ENCODE measurements at regions not wholly inside any gene's neighbourhood (a gene's known extent, or its start where the extent isn't known, plus 50 kb on each side); places are given as distances from the start of the nearest gene placed in this dataset.

DNA sequence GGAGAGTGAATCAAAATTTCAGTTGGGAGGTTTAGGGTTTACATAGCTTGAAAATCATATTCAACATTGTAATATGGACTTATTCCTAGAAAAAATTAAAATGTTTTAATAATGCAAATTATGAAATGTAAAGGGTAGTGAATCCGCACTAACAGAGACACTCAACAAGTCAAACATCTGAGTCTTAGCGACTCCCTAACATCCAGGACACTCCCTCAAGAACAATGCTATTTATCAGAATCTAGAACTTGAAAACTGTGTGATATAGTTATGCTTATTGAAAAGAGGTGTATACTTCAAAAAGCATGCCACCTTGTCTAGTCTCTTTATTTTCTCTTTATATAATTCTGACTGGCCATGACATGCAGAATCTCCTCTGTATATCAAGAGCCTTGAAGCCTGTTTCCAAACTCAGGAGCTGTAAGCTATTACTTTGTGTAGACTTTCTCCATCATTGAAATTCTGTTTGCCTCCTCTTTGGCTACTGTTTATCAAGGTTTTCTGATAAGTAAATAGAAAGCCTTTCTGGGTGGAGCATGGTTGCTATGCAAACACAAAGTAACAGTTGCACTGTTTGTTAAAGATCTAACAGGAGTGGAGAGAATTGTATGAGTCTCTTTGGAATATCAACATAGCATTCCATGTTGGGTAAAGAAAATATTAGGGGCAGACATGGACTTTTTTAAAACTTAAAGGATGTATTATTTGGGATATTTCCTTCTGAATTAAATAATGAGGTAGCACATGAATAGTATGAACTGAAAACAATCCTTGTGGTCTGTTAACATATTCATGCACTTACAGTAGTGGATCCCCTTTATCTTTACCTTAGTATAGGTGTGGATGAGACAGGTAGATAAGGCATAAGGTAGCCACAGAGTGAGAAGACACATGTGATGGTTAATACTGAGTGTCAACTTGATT lies 56.4 kb upstream of the MBNL2 start:
- Histone ChIP-seq H3K36me3 (ENCODE audit: control insufficient read depth in 2 of 2, extremely low read depth in 1 of 2, insufficient read depth in 2 of 2, low read length in 2 of 2) (no peaks in the 10 kb centered on the region), H3K9ac (ENCODE audit: control insufficient read depth, extremely low read depth, insufficient read depth, low read length) (no peak overlapping the region), H3K9me1 (ENCODE audit: control insufficient read depth, extremely low read depth, insufficient read depth, low read length) (no peaks in the 10 kb centered on the region), H3K4me3 (ENCODE audit: control insufficient read depth in 2 of 3, extremely low read depth in 1 of 3, insufficient read depth in 2 of 3, low read depth in 1 of 3, low read length in 3 of 3) (no peak overlapping the region), H3K4me2 (ENCODE audit: control insufficient read depth, extremely low read depth, insufficient read depth, low read depth, low read length) (no peak overlapping the region), H3K79me2 (ENCODE audit: control insufficient read depth, insufficient read depth, low read length) (no peaks in the 10 kb centered on the region), H3K9me3 (ENCODE audit: control insufficient read depth, low read depth, low read length) (no peaks in the 10 kb centered on the region), H3K27ac (ENCODE audit: control insufficient read depth, insufficient read depth, low read length) (no peak overlapping the region), H2AFZ (ENCODE audit: control insufficient read depth, low read length) (no peak overlapping the region), H3K27me3 (ENCODE audit: control insufficient read depth, extremely low read depth, insufficient read depth, low read length) (no peaks in the 10 kb centered on the region), H3K4me1 (ENCODE audit: control insufficient read depth, extremely low read depth, insufficient read depth, low read length) (no peaks in the 10 kb centered on the region), H4K20me1 (ENCODE audit: control insufficient read depth, extremely low read depth, insufficient read depth, low read length) (no peaks in the 10 kb centered on the region)
- dilution Hi-C loops (cut with MboI; ENCODE audit: extremely low pct_ligation_motif_present, low sequenced_read_pairs): no loop called here
- FAIRE-seq (no peak), DNase-seq (ENCODE audit: low read depth, low spot score) (no peak)
- TF ChIP-seq CTCF (optimal IDR thresholded peaks at IDR 0.05 in 1 of 3, IDR thresholded peaks at IDR 0.05 in 1 of 3, conservative IDR thresholded peaks at IDR 0.05 in 1 of 3; ENCODE audit: extremely low read depth in 1 of 3, insufficient read depth in 2 of 3, low read length in 3 of 3) (no peak), EZH2 (IDR thresholded peaks at IDR 0.05; ENCODE audit: low read length) (no peak)

GRCh38 chr13:97171136-97171535 lies 51.0 kb upstream of the MBNL2 start:
- no peak for FAIRE-seq
- H3K27me3 ChIP-seq (ENCODE audit: control insufficient read depth, extremely low read depth, insufficient read depth, low read length): no peaks in the 10 kb centered on the region

More at GRCh38 chr13:97171136-97171535, 51.0 kb upstream of the MBNL2 start:
- Histone ChIP-seq H3K9me3 (ENCODE audit: control insufficient read depth, low read depth, low read length) (no peaks in the 10 kb centered on the region), H3K4me2 (ENCODE audit: control insufficient read depth, extremely low read depth, insufficient read depth, low read depth, low read length) (no peak overlapping the region), H3K79me2 (ENCODE audit: control insufficient read depth, insufficient read depth, low read length) (no peaks in the 10 kb centered on the region), H3K4me3 (ENCODE audit: control insufficient read depth in 2 of 3, extremely low read depth in 1 of 3, insufficient read depth in 2 of 3, low read depth in 1 of 3, low read length in 3 of 3) (no peak overlapping the region), H2AFZ (ENCODE audit: control insufficient read depth, low read length) (no peak overlapping the region), H3K9ac (ENCODE audit: control insufficient read depth, extremely low read depth, insufficient read depth, low read length) (no peak overlapping the region), H4K20me1 (ENCODE audit: control insufficient read depth, extremely low read depth, insufficient read depth, low read length) (no peaks in the 10 kb centered on the region), H3K36me3 (ENCODE audit: control insufficient read depth in 2 of 2, extremely low read depth in 1 of 2, insufficient read depth in 2 of 2, low read length in 2 of 2) (no peaks in the 10 kb centered on the region), H3K4me1 (ENCODE audit: control insufficient read depth, extremely low read depth, insufficient read depth, low read length) (no peaks in the 10 kb centered on the region), H3K9me1 (ENCODE audit: control insufficient read depth, extremely low read depth, insufficient read depth, low read length) (no peaks in the 10 kb centered on the region), H3K27ac (ENCODE audit: control insufficient read depth, insufficient read depth, low read length) (no peak overlapping the region)
- dilution Hi-C loops (cut with MboI; ENCODE audit: extremely low pct_ligation_motif_present, low sequenced_read_pairs): no loop called here
- no peak for TF ChIP-seq CTCF (optimal IDR thresholded peaks at IDR 0.05 in 1 of 3, IDR thresholded peaks at IDR 0.05 in 1 of 3, conservative IDR thresholded peaks at IDR 0.05 in 1 of 3; ENCODE audit: extremely low read depth in 1 of 3, insufficient read depth in 2 of 3, low read length in 3 of 3)
- no peak for TF ChIP-seq EZH2 (IDR thresholded peaks at IDR 0.05; ENCODE audit: low read length)
- DNase-seq (ENCODE audit: low read depth, low spot score): no peak

Data from keratinocyte (primary cell).